Erythroblast (primary cell): ENCODE measurements at regions not wholly inside any gene's neighbourhood (a gene's known extent, or its start where the extent isn't known, plus 50 kb on each side); places are given as distances from the start of the nearest gene placed in this dataset.

Source experiments
- GATA1 ChIP-seq: IDR thresholded peaks from 2 replicates; pipeline ENCODE4 v1.6.1; 2011; ENCODE audit warnings: low read depth, mild to moderate bottlenecking, control low read depth, low read length, moderate library complexity
- POLR2A ChIP-seq: IDR thresholded peaks from 2 replicates; pipeline ENCODE4 v1.6.1; 2011; ENCODE audit warnings: mild to moderate bottlenecking, low read length

DNA sequence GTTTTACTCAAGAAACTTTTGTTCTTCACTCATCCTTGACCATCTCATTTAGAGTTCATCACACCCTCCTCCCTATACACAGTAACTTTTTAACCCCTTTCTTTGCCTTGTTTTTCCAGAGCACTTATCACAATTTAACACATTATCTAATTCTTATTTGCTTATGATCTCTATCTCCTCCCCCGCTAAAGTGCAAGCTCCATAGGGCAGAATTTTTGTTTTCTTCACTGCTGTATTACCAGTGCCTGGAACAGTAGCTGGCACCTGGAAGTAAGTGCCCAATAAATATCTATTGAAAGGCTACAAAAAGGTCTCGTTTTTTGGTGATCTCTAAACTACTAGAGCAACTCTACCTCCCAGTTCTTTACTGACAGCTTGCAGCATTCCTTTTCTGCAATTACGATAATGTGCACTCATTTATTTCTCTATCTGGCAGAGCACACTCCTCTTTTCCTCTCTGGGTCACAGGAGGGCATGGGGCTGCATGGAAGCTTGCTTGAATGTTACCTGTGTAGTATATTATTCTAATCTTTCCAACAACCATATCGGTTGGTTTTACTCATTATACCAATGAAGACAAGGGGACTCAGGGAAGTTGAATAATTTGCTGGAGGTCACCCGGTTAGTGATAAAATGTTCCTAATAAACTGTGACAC is 57.4 kb upstream of the CHST9 start:
- no peak for TF ChIP-seq POLR2A
- no peak for TF ChIP-seq GATA1
